Endothelial cell of umbilical vein (primary cell): ENCODE measurements at regions not wholly inside any gene's neighbourhood (a gene's known extent, or its start where the extent isn't known, plus 50 kb on each side); places are given as distances from the start of the nearest gene placed in this dataset.

Experiments used
- BruUV-seq: library from RNA; stranded (reverse); fragments of 400-500 nt; replicated peaks from 2 replicates; lab custom pipeline; 2021; lab: Mats Ljungman, UMichigan
- CTCF ChIA-PET: fragments of 300-600, 350-600 bp; sonication (Branson Sonifier 250); formaldehyde crosslinking; loops from one replicate; lab custom pipeline; 2021; ENCODE audit warnings: antibody characterized with exemption, inconsistent platforms; lab: Charles Lee
- POLR2A ChIA-PET: fragments of 300-600, 350-600 bp; sonication (Branson Sonifier 250); formaldehyde crosslinking; loops from one replicate; lab custom pipeline; 2021; ENCODE audit warnings: antibody characterized with exemption, inconsistent platforms; lab: Charles Lee
- DNase-seq: peaks from one replicate; pipeline ENCODE4 v3.0.0-alpha.2; 2011; ENCODE audit warnings: low read depth, low spot score
- FAIRE-seq: peaks from 2 replicates; lab custom pipeline; 2011; peaks lifted over from hg19 to GRCh38; lab: Jason Lieb, UNC
- H2AFZ ChIP-seq: 2 replicates; pipeline ENCODE4 v1.6.0; 2012; ENCODE audit warnings: low read depth, low read length, control low read depth, inconsistent platforms
- H3K27ac ChIP-seq: 2 replicates; pipeline ENCODE4 v1.5.1; 2011; ENCODE audit warnings: low read depth, mild to moderate bottlenecking, control low read depth, low read length, moderate library complexity; ENCODE audit not compliant: insufficient read depth
- H3K27me3 ChIP-seq, 2 experiments: 2 replicates each; pipeline versions ENCODE4 v1.6.0 to v1.6.1; 2011; ENCODE audit warnings: low read length in 2 of 2, mixed read lengths in 1 of 2; ENCODE audit not compliant: control insufficient read depth in 2 of 2, insufficient read depth in 2 of 2
- H3K36me3 ChIP-seq, 2 experiments: 2 replicates in 1 of 2; 3 replicates in 1 of 2; pipeline ENCODE4 v1.5.1; 2011; ENCODE audit warnings: low read length in 2 of 2, mild to moderate bottlenecking in 1 of 2, moderate library complexity in 1 of 2; ENCODE audit not compliant: control insufficient read depth in 2 of 2, insufficient read depth in 2 of 2; ENCODE audit errors: extremely low read depth in 1 of 2
- H3K4me1 ChIP-seq: 3 replicates; pipeline ENCODE4 v1.5.1; 2011; ENCODE audit warnings: mild to moderate bottlenecking, low read length; ENCODE audit not compliant: control insufficient read depth, insufficient read depth; ENCODE audit errors: extremely low read depth
- H3K4me2 ChIP-seq: 2 replicates; pipeline ENCODE4 v1.6.1; 2011; ENCODE audit warnings: low read length, control low read depth, mixed read lengths; ENCODE audit not compliant: insufficient read depth
- H3K4me3 ChIP-seq, 3 experiments: fragments of 200-600 bp in 1 of 3; sonication (generic), shearing (Covaris generic) in 1 of 3; replicated peaks in 1 of 3; 2 replicates each; pipeline ENCODE4 v1.5.1; 2011 to 2016; ENCODE audit warnings: control low read depth in 3 of 3, low read length in 3 of 3, mild to moderate bottlenecking in 2 of 3, inconsistent platforms in 1 of 3, low read depth in 1 of 3, moderate library complexity in 1 of 3; ENCODE audit not compliant: insufficient read depth in 1 of 3
- H3K79me2 ChIP-seq: 2 replicates; pipeline ENCODE4 v1.6.0; 2012; ENCODE audit warnings: low read length, inconsistent platforms; ENCODE audit not compliant: control insufficient read depth, insufficient read depth
- H3K9ac ChIP-seq: replicated peaks from 2 replicates; pipeline ENCODE3; 2011; ENCODE audit warnings: low read length, control low read depth; ENCODE audit not compliant: insufficient read depth; ENCODE audit errors: extremely low read depth
- H3K9me1 ChIP-seq: replicated peaks from 3 replicates; pipeline ENCODE4 v1.6.0; 2011; ENCODE audit warnings: mild to moderate bottlenecking, low read length; ENCODE audit not compliant: control insufficient read depth, insufficient read depth; ENCODE audit errors: extremely low read depth
- H3K9me3 ChIP-seq: replicated peaks from 2 replicates; pipeline ENCODE4 v1.5.1; 2012; ENCODE audit warnings: low read length, inconsistent platforms; ENCODE audit not compliant: control insufficient read depth, insufficient read depth
- H4K20me1 ChIP-seq: replicated peaks from 2 replicates; pipeline ENCODE3; 2011; ENCODE audit warnings: mild to moderate bottlenecking, low read length; ENCODE audit not compliant: control insufficient read depth, insufficient read depth; ENCODE audit errors: extremely low read depth
- CTCF ChIP-seq, 2 donors: IDR thresholded peaks; 1 replicate in 1 of 2; 2 replicates in 1 of 2; pipeline ENCODE4 v1.5.1; 2011; ENCODE audit warnings: low read length in 2 of 2, mild to moderate bottlenecking in 2 of 2, moderate library complexity in 2 of 2, control low read depth in 1 of 2, inconsistent platforms in 1 of 2, low read depth in 1 of 2; ENCODE audit not compliant: insufficient read depth in 1 of 2; ENCODE audit errors: extremely low read depth in 1 of 2
- EZH2 ChIP-seq: IDR thresholded peaks from 2 replicates; pipeline ENCODE4 v1.6.1; 2012; ENCODE audit warnings: borderline replicate concordance, low read depth, mild to moderate bottlenecking, moderate library complexity, low read length, inconsistent platforms; ENCODE audit not compliant: severe bottlenecking
- FOS ChIP-seq: IDR thresholded peaks from 2 replicates; pipeline ENCODE4 v1.6.1; 2011; ENCODE audit warnings: mild to moderate bottlenecking, low read length, moderate library complexity, borderline replicate concordance; ENCODE audit not compliant: insufficient read depth
- GATA2 ChIP-seq: IDR thresholded peaks from 2 replicates; pipeline ENCODE4 v1.7.0; 2011; ENCODE audit warnings: low read depth, mild to moderate bottlenecking, moderate library complexity, mixed read lengths, low read length; ENCODE audit not compliant: insufficient read length, insufficient read depth
- JUN ChIP-seq: IDR thresholded peaks from 2 replicates; pipeline ENCODE4 v1.6.1; 2011; ENCODE audit warnings: borderline replicate concordance, low read depth; ENCODE audit not compliant: insufficient read length, insufficient read depth
- MAX ChIP-seq: IDR thresholded peaks from 2 replicates; pipeline ENCODE4 v1.6.1; 2011; ENCODE audit not compliant: insufficient read depth, insufficient read length
- MYC ChIP-seq: IDR thresholded peaks from one replicate; pipeline ENCODE4 v1.6.1; 2011; ENCODE audit warnings: mild to moderate bottlenecking, low read depth, low read length
- POLR2A ChIP-seq: IDR thresholded peaks from 2 replicates; pipeline ENCODE4 v1.6.1; 2012; ENCODE audit warnings: low read depth, mild to moderate bottlenecking, control low read depth, low read length
- POLR2AphosphoS5 ChIP-seq: IDR thresholded peaks from 2 replicates; pipeline ENCODE4 v1.6.1; 2012; ENCODE audit warnings: low read depth, mild to moderate bottlenecking, control low read depth, low read length, moderate library complexity; ENCODE audit not compliant: insufficient read depth
- dilution Hi-C: fragments of 300-500 bp; cut with MboI; formaldehyde crosslinking; loops from one replicate; pipeline ENCODE4 v1.15.0; 2019; ENCODE audit warnings: low sequenced_read_pairs; ENCODE audit not compliant: extremely low pct_ligation_motif_present
- intact Hi-C: fragments of 100-400 bp; cut with micrococcal nuclease; formaldehyde crosslinking; loops from one replicate; pipeline ENCODE4 v1.10.0; 2022

GRCh38 chr10:2124135-2124534 is 386.8 kb upstream of the ADARB2 start:
- Histone ChIP-seq H3K36me3 (no peaks in the 10 kb centered on the region), H3K9ac (no peak overlapping the region), H3K4me3 (no peak overlapping the region), H3K4me2 (no peak overlapping the region), H3K27ac (no peak overlapping the region), H3K9me1 (no peaks in the 10 kb centered on the region), H4K20me1 (no peaks in the 10 kb centered on the region), H2AFZ (no peak overlapping the region), H3K9me3 (peaks cover 7% of the 10 kb centered on the region), H3K4me1 (no peaks in the 10 kb centered on the region), H3K27me3 (no peaks in the 10 kb centered on the region), H3K79me2 (no peaks in the 10 kb centered on the region)
- ChIA-PET POLR2A (no interaction called here), CTCF (no interaction called here)
- no TSS peak for BruUV-seq
- DNase-seq (no peak), FAIRE-seq (no peak)
- TF ChIP-seq CTCF (IDR thresholded peaks at IDR 0.05; ENCODE audit: extremely low read depth in 1 of 2, insufficient read depth in 1 of 2, low read depth in 1 of 2, low read length in 2 of 2) (no peak), MYC (no peak), EZH2 (no peak), JUN (no peak), POLR2AphosphoS5 (no peak), MAX (no peak), POLR2A (no peak), FOS (no peak), GATA2 (no peak)
- intact Hi-C loops (no loop called here), dilution Hi-C loops (no loop called here)
